Neural cell (in vitro differentiated cells): ENCODE measurements at regions not wholly inside any gene's neighbourhood (a gene's known extent, or its start where the extent isn't known, plus 50 kb on each side); places are given as distances from the start of the nearest gene placed in this dataset.

Experiments
- MXI1 ChIP-seq: fragments of 450-650 bp; conservative IDR thresholded peaks from 2 replicates; pipeline ENCODE4 v1.6.1; 2014; ENCODE audit warnings: antibody characterized with exemption, mild to moderate bottlenecking; ENCODE audit not compliant: poor library complexity, severe bottlenecking
- TF ChIP-seq, protein P1 (sequence below): fragments of 450-650 bp; IDR thresholded peaks from 2 replicates; pipeline ENCODE4 v1.5.1; 2014; ENCODE audit warnings: antibody characterized with exemption, mild to moderate bottlenecking, moderate library complexity; ENCODE audit not compliant: poor library complexity, severe bottlenecking

- TF ChIP-seq, protein P1, sequence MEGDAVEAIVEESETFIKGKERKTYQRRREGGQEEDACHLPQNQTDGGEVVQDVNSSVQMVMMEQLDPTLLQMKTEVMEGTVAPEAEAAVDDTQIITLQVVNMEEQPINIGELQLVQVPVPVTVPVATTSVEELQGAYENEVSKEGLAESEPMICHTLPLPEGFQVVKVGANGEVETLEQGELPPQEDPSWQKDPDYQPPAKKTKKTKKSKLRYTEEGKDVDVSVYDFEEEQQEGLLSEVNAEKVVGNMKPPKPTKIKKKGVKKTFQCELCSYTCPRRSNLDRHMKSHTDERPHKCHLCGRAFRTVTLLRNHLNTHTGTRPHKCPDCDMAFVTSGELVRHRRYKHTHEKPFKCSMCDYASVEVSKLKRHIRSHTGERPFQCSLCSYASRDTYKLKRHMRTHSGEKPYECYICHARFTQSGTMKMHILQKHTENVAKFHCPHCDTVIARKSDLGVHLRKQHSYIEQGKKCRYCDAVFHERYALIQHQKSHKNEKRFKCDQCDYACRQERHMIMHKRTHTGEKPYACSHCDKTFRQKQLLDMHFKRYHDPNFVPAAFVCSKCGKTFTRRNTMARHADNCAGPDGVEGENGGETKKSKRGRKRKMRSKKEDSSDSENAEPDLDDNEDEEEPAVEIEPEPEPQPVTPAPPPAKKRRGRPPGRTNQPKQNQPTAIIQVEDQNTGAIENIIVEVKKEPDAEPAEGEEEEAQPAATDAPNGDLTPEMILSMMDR, result no peak
- TF ChIP-seq MXI1, result no peak
These were observed 366.9 kb downstream of the TGFB2 start for GRCh38 chr1:218711884-218712674.
